CD4-positive, CD25-positive, alpha-beta regulatory T cell (primary cell): ENCODE measurements at regions not wholly inside any gene's neighbourhood (a gene's known extent, or its start where the extent isn't known, plus 50 kb on each side); places are given as distances from the start of the nearest gene placed in this dataset.

Source experiments
- ATAC-seq, 2 donors: fragments of 150-1000 bp; cut with Tn5 transposase; one replicate each; pipeline ENCODE4 v1.10.0; 2021; ENCODE audit warnings: low read depth in 2 of 2, moderate number of reproducible peaks in 2 of 2, moderate library complexity in 1 of 2
- DNase-seq, 3 donors: peaks; one replicate each; pipeline versions ENCODE4 v3.0.0 to v3.0.0-alpha.2; 2012 to 2022; ENCODE audit warnings: mixed read lengths in 1 of 3
- H3K27ac ChIP-seq: one replicate; pipeline ENCODE4 v1.7.0; 2013; ENCODE audit warnings: mild to moderate bottlenecking, low read length; ENCODE audit not compliant: insufficient read depth, poor library complexity, severe bottlenecking
- H3K27me3 ChIP-seq: one replicate; pipeline ENCODE4 v1.7.0; 2013; ENCODE audit warnings: low read length; ENCODE audit not compliant: control insufficient read depth, insufficient read depth
- H3K36me3 ChIP-seq: one replicate; pipeline ENCODE4 v1.7.0; 2013; ENCODE audit warnings: mild to moderate bottlenecking, low read length, moderate library complexity; ENCODE audit not compliant: control insufficient read depth, insufficient read depth
- H3K4me1 ChIP-seq: 2 replicates; pipeline ENCODE4 v1.7.0; 2013; ENCODE audit warnings: mild to moderate bottlenecking, low read length; ENCODE audit not compliant: insufficient read depth, control insufficient read depth, poor library complexity, severe bottlenecking
- H3K4me3 ChIP-seq: one replicate; pipeline ENCODE4 v1.7.0; 2013; ENCODE audit warnings: low read depth, mild to moderate bottlenecking, low read length, moderate library complexity
- H3K9me3 ChIP-seq, 2 experiments: 1 replicate in 1 of 2; 2 replicates in 1 of 2; pipeline ENCODE4 v1.7.0; 2013; ENCODE audit warnings: low read length in 2 of 2, mild to moderate bottlenecking in 1 of 2, moderate library complexity in 1 of 2; ENCODE audit not compliant: control insufficient read depth in 2 of 2
- H3K27ac Mint-ChIP-seq, 3 donors: one replicate each; pipeline ENCODE4 v1.8.0; 2020 to 2022; ENCODE audit warnings: mild to moderate bottlenecking in 3 of 3, mixed read lengths in 3 of 3, moderate library complexity in 2 of 3
- H3K27me3 Mint-ChIP-seq: one replicate; pipeline ENCODE4 v1.8.0; 2022; ENCODE audit warnings: mild to moderate bottlenecking, mixed read lengths
- H3K36me3 Mint-ChIP-seq: one replicate; pipeline ENCODE4 v1.8.0; 2020; ENCODE audit warnings: mixed read lengths
- H3K4me1 Mint-ChIP-seq, 4 donors: one replicate each; pipeline ENCODE4 v1.8.0; 2020 to 2022; ENCODE audit warnings: mixed read lengths in 4 of 4, mild to moderate bottlenecking in 1 of 4
- H3K4me3 Mint-ChIP-seq, 4 donors: one replicate each; pipeline ENCODE4 v1.8.0; 2020 to 2022; ENCODE audit warnings: mild to moderate bottlenecking in 4 of 4, mixed read lengths in 4 of 4, moderate library complexity in 3 of 4
- H3K9me3 Mint-ChIP-seq, 7 donors: one replicate each; pipeline ENCODE4 v1.8.0; 2020 to 2022; ENCODE audit warnings: mixed read lengths in 7 of 7, mild to moderate bottlenecking in 3 of 7, moderate library complexity in 2 of 7

DNA sequence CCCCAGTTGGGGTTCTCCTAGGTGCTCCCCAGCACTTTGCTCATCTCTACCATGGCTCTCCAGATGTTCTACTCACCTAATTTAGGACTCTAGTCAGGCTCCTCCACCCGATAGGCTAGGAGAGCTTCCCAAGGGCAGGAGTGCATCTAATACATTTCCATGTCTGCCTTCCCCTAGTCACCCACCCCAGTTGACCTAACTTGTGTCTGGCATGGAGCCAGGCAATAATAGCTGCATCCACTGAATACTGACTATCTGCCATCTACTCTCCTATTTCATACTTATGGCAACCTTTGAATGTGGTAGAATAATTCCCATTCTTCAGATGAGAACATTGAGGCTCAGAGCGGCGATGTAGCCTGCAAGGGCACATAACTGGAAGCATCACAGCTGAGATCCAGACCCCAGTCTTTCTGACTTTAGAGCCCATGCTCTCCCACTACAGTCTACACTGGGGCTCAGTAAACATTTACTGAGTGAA lies 71.8 kb upstream of the YWHAQ start:
- Mint-ChIP-seq H3K9me3 (peaks cover 0 to 2% (median 0%) of the 10 kb centered on the region in 7 donors), H3K36me3 (no peaks in the 10 kb centered on the region), H3K4me3 (peak overlapping the region in 1 of 4 donors; percentile 38), H3K4me1 (peaks cover 11 to 36% (median 22%) of the 10 kb centered on the region in 4 donors), H3K27ac (peak overlapping the region in 2 of 3 donors; percentile 49 to 71), H3K27me3 (no peaks in the 10 kb centered on the region)
- Histone ChIP-seq H3K9me3 (no peaks in the 10 kb centered on the region), H3K36me3 (no peaks in the 10 kb centered on the region), H3K4me1 (peaks cover 20% of the 10 kb centered on the region), H3K4me3 (no peak overlapping the region), H3K27me3 (no peaks in the 10 kb centered on the region), H3K27ac (peak overlapping the region; percentile 51)
- DNase-seq (no peak), ATAC-seq (no peak)

DNA sequence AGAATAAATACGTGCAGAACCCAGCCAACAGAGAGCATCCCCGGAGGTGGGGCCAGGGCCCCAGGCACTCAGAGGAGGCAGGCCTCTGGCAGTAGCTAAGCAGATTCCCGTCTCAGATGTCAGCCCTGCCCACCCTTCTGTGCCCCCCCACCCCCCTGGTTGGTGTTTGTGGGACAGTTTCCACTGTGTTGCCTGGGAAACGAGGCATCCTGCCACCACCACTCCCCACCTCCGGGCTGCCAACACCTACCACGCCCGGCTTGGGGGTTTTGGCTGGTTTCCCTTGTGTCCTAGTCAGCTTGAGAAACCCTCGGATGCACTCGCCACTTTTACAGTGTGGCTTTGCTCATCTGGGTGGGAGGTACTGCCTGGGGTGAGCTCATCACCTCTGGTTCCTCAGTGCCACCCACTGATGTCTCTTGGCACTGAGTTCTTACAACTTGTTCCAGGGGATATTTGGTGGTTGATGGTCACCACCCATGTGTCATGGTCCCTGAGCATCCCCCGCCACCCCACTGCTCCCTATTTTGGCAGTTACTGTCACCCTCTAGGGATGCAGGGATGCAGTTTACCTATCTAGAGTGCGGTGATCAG lies 72.4 kb upstream of the YWHAQ start:
- peak overlapping the region; percentile 51 for H3K27ac ChIP-seq
- peaks cover 11 to 35% (median 18%) of the 10 kb centered on the region in 4 donors for H3K4me1 Mint-ChIP-seq
- H3K27ac Mint-ChIP-seq, result peak overlapping the region in 2 of 3 donors; percentile 62 to 71
- H3K27me3 ChIP-seq, result no peaks in the 10 kb centered on the region
- no peaks in the 10 kb centered on the region for H3K27me3 Mint-ChIP-seq
- H3K4me3 Mint-ChIP-seq, result peak overlapping the region in 2 of 4 donors; percentile 52 to 53
- ATAC-seq (peak; percentile 81), DNase-seq (peak; percentile 32 to 83 (median 70))
- no peak overlapping the region for H3K4me3 ChIP-seq
- H3K4me1 ChIP-seq, result peaks cover 23% of the 10 kb centered on the region
- H3K36me3 Mint-ChIP-seq, result no peaks in the 10 kb centered on the region
- H3K36me3 ChIP-seq, result no peaks in the 10 kb centered on the region
- no peaks in the 10 kb centered on the region for H3K9me3 ChIP-seq
- H3K9me3 Mint-ChIP-seq, result peaks cover 0 to 2% (median 0%) of the 10 kb centered on the region in 7 donors

DNA sequence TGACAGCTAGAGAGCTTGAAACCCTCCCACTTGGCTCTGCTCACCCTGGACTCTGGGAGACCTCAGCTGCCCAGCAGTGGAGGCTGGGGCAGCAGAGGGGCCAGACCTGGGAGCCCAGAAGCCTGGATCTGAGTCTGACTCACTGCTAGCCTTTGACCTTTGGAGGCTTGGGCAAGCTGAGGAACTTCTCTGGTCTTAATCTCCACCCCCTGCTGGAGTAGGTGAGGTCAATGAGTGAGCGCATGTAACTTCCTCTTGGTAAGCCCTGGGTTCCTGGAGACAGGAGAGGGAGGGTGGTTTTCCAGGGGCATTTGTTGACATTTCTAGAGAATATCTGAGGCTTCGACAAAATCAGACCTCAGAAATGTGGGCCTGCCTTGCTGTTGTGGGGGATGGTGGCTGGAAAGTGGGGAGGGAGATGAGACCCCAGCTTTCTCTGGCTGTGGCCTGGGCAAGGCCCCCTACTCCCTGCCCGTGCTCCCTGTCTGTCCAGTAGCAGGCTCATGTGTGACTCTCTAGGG lies 73.0 kb upstream of the YWHAQ start:
- peak in 1 of 3 donors; percentile 29 for DNase-seq
- Histone ChIP-seq H3K4me1 (peaks cover 28% of the 10 kb centered on the region), H3K27ac (peak overlapping the region; percentile 51)

DNA sequence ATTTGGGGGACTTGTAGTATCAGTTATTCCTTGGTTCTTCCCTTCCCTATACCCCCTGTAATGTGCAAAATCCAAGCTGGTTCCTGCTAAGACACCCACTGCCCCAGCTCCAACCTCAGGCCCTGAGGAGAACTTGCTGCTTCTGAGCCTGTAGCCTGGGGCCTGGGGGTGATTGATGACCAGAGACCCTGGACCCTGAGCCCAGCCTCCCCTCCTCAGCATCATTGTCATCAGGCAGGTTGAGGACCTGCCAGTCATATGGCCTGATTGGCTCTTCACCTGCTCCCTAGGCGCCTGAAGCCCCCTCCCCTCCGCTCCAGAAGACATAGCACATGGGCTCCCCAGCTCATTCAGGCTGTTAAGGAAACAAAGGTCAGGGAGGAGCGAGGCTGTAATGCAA lies 73.8 kb upstream of the YWHAQ start:
- DNase-seq, result no peak
- peaks cover 36% of the 10 kb centered on the region for H3K4me1 ChIP-seq
- no peaks in the 10 kb centered on the region for H3K9me3 ChIP-seq
- no peaks in the 10 kb centered on the region for H3K27me3 Mint-ChIP-seq
- no peaks in the 10 kb centered on the region for H3K27me3 ChIP-seq
- H3K4me3 ChIP-seq, result no peak overlapping the region
- H3K36me3 ChIP-seq, result no peaks in the 10 kb centered on the region
- ATAC-seq, result no peak
- H3K9me3 Mint-ChIP-seq, result peaks cover 0 to 2% (median 0%) of the 10 kb centered on the region in 7 donors
- H3K27ac ChIP-seq, result no peak overlapping the region
- H3K4me1 Mint-ChIP-seq, result peaks cover 15 to 43% (median 27%) of the 10 kb centered on the region in 4 donors
- no peaks in the 10 kb centered on the region for H3K36me3 Mint-ChIP-seq
- H3K27ac Mint-ChIP-seq, result peak overlapping the region; percentile 45 to 89 (median 79)
- H3K4me3 Mint-ChIP-seq, result no peak overlapping the region

More for the DNA sequence above, 73.0 kb upstream of the YWHAQ start:
- Mint-ChIP-seq H3K4me1 (peaks cover 10 to 38% (median 20%) of the 10 kb centered on the region in 4 donors), H3K36me3 (no peaks in the 10 kb centered on the region), H3K4me3 (peak overlapping the region in 1 of 4 donors; percentile 53), H3K27me3 (no peaks in the 10 kb centered on the region), H3K27ac (peak overlapping the region in 2 of 3 donors; percentile 62 to 71), H3K9me3 (peaks cover 0 to 2% (median 0%) of the 10 kb centered on the region in 7 donors)
- H3K36me3 ChIP-seq, result no peaks in the 10 kb centered on the region
- ATAC-seq, result peak in 1 of 2 donors; percentile 2
- no peaks in the 10 kb centered on the region for H3K9me3 ChIP-seq
- H3K4me3 ChIP-seq, result no peak overlapping the region
- H3K27me3 ChIP-seq, result no peaks in the 10 kb centered on the region

DNA sequence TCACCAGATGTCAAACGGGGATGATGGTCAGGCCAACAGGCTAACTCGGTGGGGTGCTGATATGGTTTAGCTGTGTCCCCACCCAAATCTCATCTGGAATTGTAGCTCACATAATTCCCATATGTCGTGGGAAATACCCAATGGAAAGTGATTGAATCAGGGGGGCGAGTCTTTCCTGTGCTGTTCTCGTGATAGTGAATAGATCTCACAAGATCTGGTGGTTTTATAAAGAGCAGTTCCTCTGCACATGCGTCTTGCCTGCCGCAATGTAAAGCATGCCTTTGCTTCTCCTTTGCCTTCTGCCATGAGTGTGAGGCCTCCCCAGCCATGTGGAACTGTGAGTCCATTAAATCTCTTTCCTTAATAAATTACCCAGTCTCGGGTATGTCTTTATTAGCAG lies 74.4 kb upstream of the YWHAQ start:
- H3K27me3 Mint-ChIP-seq, result no peaks in the 10 kb centered on the region
- no peak overlapping the region for H3K4me3 Mint-ChIP-seq
- H3K4me3 ChIP-seq, result no peak overlapping the region
- peak overlapping the region in 2 of 3 donors; percentile 29 to 80 for H3K27ac Mint-ChIP-seq
- no peak overlapping the region for H3K27ac ChIP-seq
- ATAC-seq, result no peak
- no peak for DNase-seq
- H3K36me3 Mint-ChIP-seq, result no peaks in the 10 kb centered on the region
- H3K36me3 ChIP-seq, result no peaks in the 10 kb centered on the region
- H3K27me3 ChIP-seq, result no peaks in the 10 kb centered on the region
- peaks cover 14 to 49% (median 30%) of the 10 kb centered on the region in 4 donors for H3K4me1 Mint-ChIP-seq
- H3K4me1 ChIP-seq, result peaks cover 40% of the 10 kb centered on the region
- no peaks in the 10 kb centered on the region for H3K9me3 ChIP-seq
- H3K9me3 Mint-ChIP-seq, result peaks cover 0 to 2% (median 0%) of the 10 kb centered on the region in 7 donors

DNA sequence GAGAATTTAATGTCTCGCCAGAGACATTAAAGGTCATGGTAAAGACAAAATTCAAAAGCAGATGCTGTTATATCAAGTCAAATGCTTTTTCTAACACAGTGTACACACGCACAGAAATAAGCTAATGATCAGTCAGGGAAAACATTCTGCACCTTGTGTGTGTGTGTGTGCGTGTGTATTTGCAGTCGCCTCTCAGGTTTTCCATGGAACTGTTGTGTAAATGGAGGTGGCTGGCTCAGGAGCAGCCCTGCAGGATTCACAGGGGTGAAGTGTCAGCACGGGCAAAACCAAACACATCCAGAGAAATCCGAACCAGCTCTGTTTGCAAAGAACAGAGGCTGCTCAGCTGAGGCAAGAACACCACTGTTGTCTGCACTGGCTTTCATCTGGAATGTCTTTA lies 76.2 kb upstream of the YWHAQ start:
- H3K36me3 Mint-ChIP-seq, result no peaks in the 10 kb centered on the region
- H3K9me3 Mint-ChIP-seq, result peaks cover 0 to 2% (median 0%) of the 10 kb centered on the region in 7 donors
- Histone ChIP-seq H3K27ac (no peak overlapping the region), H3K4me3 (no peak overlapping the region), H3K27me3 (no peaks in the 10 kb centered on the region), H3K4me1 (peaks cover 43% of the 10 kb centered on the region), H3K9me3 (no peaks in the 10 kb centered on the region), H3K36me3 (no peaks in the 10 kb centered on the region)
- H3K4me3 Mint-ChIP-seq, result no peak overlapping the region
- H3K27ac Mint-ChIP-seq, result no peak overlapping the region
- peaks cover 12 to 61% (median 37%) of the 10 kb centered on the region in 4 donors for H3K4me1 Mint-ChIP-seq
- H3K27me3 Mint-ChIP-seq, result no peaks in the 10 kb centered on the region
- DNase-seq (no peak), ATAC-seq (no peak)

DNA sequence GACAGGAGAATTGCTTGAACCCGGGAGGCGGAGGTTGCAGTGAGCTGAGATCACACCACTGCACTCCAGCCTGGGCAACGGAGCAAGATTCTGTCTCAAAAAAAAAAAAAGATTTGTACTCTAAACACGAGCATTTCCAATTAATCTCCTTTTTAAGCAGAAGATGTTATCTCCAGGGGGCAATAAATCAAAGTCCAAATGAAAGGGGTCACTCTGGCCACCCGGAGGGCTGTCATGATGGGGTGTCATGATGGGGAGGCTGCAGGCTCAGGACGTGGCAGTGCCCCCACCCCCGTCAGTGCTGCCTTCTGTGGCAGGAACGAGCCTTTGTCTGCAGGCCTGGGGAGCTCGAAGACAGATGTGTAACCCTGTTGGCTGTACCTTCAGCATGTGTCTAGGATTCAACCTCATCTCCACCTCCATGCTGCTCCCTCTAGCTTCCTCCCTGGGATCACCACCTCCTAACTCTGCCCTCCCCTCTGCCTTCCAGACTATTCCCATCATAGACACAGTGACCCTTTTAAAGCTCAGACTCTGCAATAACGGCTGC lies 76.9 kb upstream of the YWHAQ start:
- Mint-ChIP-seq H3K27me3 (no peaks in the 10 kb centered on the region), H3K36me3 (no peaks in the 10 kb centered on the region), H3K27ac (peak overlapping the region in 1 of 3 donors; percentile 55), H3K9me3 (no peaks in the 10 kb centered on the region), H3K4me1 (peaks cover 9 to 60% (median 32%) of the 10 kb centered on the region in 4 donors), H3K4me3 (peak overlapping the region in 1 of 4 donors; percentile 29)
- no peaks in the 10 kb centered on the region for H3K9me3 ChIP-seq
- ATAC-seq (no peak), DNase-seq (no peak)
- no peaks in the 10 kb centered on the region for H3K36me3 ChIP-seq
- H3K4me1 ChIP-seq, result peaks cover 45% of the 10 kb centered on the region
- no peaks in the 10 kb centered on the region for H3K27me3 ChIP-seq
- H3K27ac ChIP-seq, result no peak overlapping the region
- H3K4me3 ChIP-seq, result no peak overlapping the region
